PC-3 (cell line): ENCODE measurements at regions not wholly inside any gene's neighbourhood (a gene's known extent, or its start where the extent isn't known, plus 50 kb on each side); places are given as distances from the start of the nearest gene placed in this dataset.

Experiments
- ATAC-seq: fragments of 200-7000 bp; cut with Tn5 transposase; 2 replicates; pipeline ENCODE4 v1.9.1; 2020; ENCODE audit warnings: mild to moderate bottlenecking, moderate library complexity
- BruUV-seq: library from RNA; stranded (reverse); fragments of 400-500 nt; replicated peaks from 2 replicates; lab custom pipeline; 2021; lab: Mats Ljungman, UMichigan
- CTCF ChIA-PET: fragments of 300-600 bp; sonication (Branson Sonifier 250); formaldehyde crosslinking; loops from one replicate; lab custom pipeline; 2022; ENCODE audit warnings: antibody characterized with exemption; lab: Charles Lee
- POLR2A ChIA-PET: fragments of 300-600 bp; sonication (Branson Sonifier 250); formaldehyde crosslinking; loops from one replicate; lab custom pipeline; 2022; ENCODE audit warnings: antibody characterized with exemption; ENCODE audit not compliant: unreplicated experiment; lab: Charles Lee
- DNase-seq: peaks from one replicate; pipeline ENCODE4 v3.0.0-alpha.2; 2015
- H2AFZ ChIP-seq: fragments of 300-600 bp; sonication (generic); 2 replicates; pipeline ENCODE4 v1.6.0; 2016; ENCODE audit warnings: antibody characterized with exemption, low read length
- H3F3A ChIP-seq: fragments of 300-600 bp; sonication (generic); one replicate; pipeline ENCODE4 v1.6.0; 2017; ENCODE audit warnings: antibody characterized with exemption, low read length, control low read depth, mild to moderate bottlenecking; ENCODE audit not compliant: unreplicated experiment
- H3K27ac ChIP-seq: fragments of 300-600 bp; sonication (generic); 2 replicates; pipeline ENCODE4 v1.5.1; 2016; ENCODE audit warnings: mild to moderate bottlenecking, low read length
- H3K27me3 ChIP-seq: fragments of 300-600 bp; sonication (generic); 2 replicates; pipeline ENCODE4 v1.6.1; 2016; ENCODE audit warnings: low read length, mixed read lengths
- H3K36me3 ChIP-seq: fragments of 300-600 bp; sonication (generic); 2 replicates; pipeline ENCODE4 v1.6.1; 2016; ENCODE audit warnings: low read depth, mixed run types, low read length, mixed read lengths
- H3K4me1 ChIP-seq: fragments of 300-600 bp; sonication (generic); 2 replicates; pipeline ENCODE4 v1.5.1; 2016; ENCODE audit warnings: low read length; ENCODE audit not compliant: insufficient read depth
- H3K4me2 ChIP-seq: fragments of 300-600 bp; sonication (generic); 2 replicates; pipeline ENCODE4 v1.6.0; 2016; ENCODE audit warnings: low read length
- H3K4me3 ChIP-seq: fragments of 300-600 bp; sonication (generic); 2 replicates; pipeline ENCODE4 v1.5.1; 2016; ENCODE audit warnings: mild to moderate bottlenecking, low read length, mixed read lengths
- H3K79me2 ChIP-seq: fragments of 300-600 bp; sonication (generic); 2 replicates; pipeline ENCODE4 v1.6.1; 2017; ENCODE audit warnings: low read length, mixed read lengths
- H3K9ac ChIP-seq: fragments of 300-600 bp; sonication (generic); 2 replicates; pipeline ENCODE4 v1.6.0; 2016; ENCODE audit warnings: mild to moderate bottlenecking, low read length
- H3K9me2 ChIP-seq: fragments of 300-600 bp; sonication (generic); replicated peaks from 2 replicates; pipeline ENCODE4 v1.6.1; 2016; ENCODE audit warnings: mixed run types, low read length, mixed read lengths
- H3K9me3 ChIP-seq: fragments of 300-600 bp; sonication (generic); 2 replicates; pipeline ENCODE4 v1.6.1; 2016; ENCODE audit warnings: low read length, mixed read lengths
- H4K20me1 ChIP-seq: fragments of 300-600 bp; sonication (generic); 2 replicates; pipeline ENCODE4 v1.6.1; 2016; ENCODE audit warnings: low read length, mixed read lengths
- EZH2 ChIP-seq: fragments of 300-600 bp; sonication (generic); IDR thresholded peaks from one replicate; pipeline ENCODE4 v1.6.1; 2017; ENCODE audit warnings: antibody characterized with exemption, mild to moderate bottlenecking, low read length; ENCODE audit not compliant: unreplicated experiment
- EZH2phosphoT487 ChIP-seq: fragments of 300-600 bp; sonication (generic); IDR thresholded peaks from 2 replicates; pipeline ENCODE4 v1.6.1; 2018; ENCODE audit warnings: mild to moderate bottlenecking, antibody characterized with exemption, low read length, borderline replicate concordance
- intact Hi-C: fragments of 100-400 bp; cut with micrococcal nuclease; formaldehyde crosslinking; loops from 2 replicates; pipeline ENCODE4 v1.9.0; 2023
- TF ChIP-seq, protein P1 (sequence below): fragments of 300-600 bp; sonication (generic); conservative IDR thresholded peaks from 2 replicates; pipeline ENCODE4 v1.5.1; 2017; ENCODE audit warnings: antibody characterized with exemption, low read depth, mild to moderate bottlenecking, low read length

GRCh38 chr11:116542406-116542805, 230.4 kb downstream of the BUD13 start:
- intact Hi-C loops, result no loop called here
- BruUV-seq, result no TSS peak
- Histone ChIP-seq H3F3A (no peaks in the 10 kb centered on the region), H4K20me1 (no peaks in the 10 kb centered on the region), H3K4me3 (no peak overlapping the region), H3K79me2 (no peaks in the 10 kb centered on the region), H3K27me3 (peaks cover 61% of the 10 kb centered on the region), H3K4me2 (no peak overlapping the region), H3K9me3 (no peaks in the 10 kb centered on the region), H3K9me2 (no peaks in the 10 kb centered on the region), H3K36me3 (no peaks in the 10 kb centered on the region), H3K9ac (no peak overlapping the region), H3K4me1 (no peaks in the 10 kb centered on the region), H2AFZ (no peak overlapping the region), H3K27ac (no peak overlapping the region)
- TF ChIP-seq, protein P1, sequence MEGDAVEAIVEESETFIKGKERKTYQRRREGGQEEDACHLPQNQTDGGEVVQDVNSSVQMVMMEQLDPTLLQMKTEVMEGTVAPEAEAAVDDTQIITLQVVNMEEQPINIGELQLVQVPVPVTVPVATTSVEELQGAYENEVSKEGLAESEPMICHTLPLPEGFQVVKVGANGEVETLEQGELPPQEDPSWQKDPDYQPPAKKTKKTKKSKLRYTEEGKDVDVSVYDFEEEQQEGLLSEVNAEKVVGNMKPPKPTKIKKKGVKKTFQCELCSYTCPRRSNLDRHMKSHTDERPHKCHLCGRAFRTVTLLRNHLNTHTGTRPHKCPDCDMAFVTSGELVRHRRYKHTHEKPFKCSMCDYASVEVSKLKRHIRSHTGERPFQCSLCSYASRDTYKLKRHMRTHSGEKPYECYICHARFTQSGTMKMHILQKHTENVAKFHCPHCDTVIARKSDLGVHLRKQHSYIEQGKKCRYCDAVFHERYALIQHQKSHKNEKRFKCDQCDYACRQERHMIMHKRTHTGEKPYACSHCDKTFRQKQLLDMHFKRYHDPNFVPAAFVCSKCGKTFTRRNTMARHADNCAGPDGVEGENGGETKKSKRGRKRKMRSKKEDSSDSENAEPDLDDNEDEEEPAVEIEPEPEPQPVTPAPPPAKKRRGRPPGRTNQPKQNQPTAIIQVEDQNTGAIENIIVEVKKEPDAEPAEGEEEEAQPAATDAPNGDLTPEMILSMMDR, result no peak
- TF ChIP-seq EZH2, result no peak
- TF ChIP-seq EZH2phosphoT487, result no peak
- ChIA-PET CTCF (no interaction called here), POLR2A (no interaction called here)
- DNase-seq (no peak), ATAC-seq (no peak)

GRCh38 chr11:116541460-116541859, 231.3 kb downstream of the BUD13 start:
- Histone ChIP-seq H3K9ac (no peak overlapping the region), H3K4me3 (no peak overlapping the region), H3K27me3 (peaks cover 66% of the 10 kb centered on the region), H2AFZ (no peak overlapping the region), H3K79me2 (no peaks in the 10 kb centered on the region), H3K27ac (no peak overlapping the region), H4K20me1 (no peaks in the 10 kb centered on the region), H3K9me3 (no peaks in the 10 kb centered on the region), H3K4me2 (no peak overlapping the region), H3K36me3 (no peaks in the 10 kb centered on the region), H3K9me2 (no peaks in the 10 kb centered on the region), H3F3A (no peaks in the 10 kb centered on the region), H3K4me1 (no peaks in the 10 kb centered on the region)
- BruUV-seq, result no TSS peak
- ATAC-seq (no peak), DNase-seq (no peak)
- TF ChIP-seq, protein P1, result no peak
- TF ChIP-seq EZH2phosphoT487 (no peak), EZH2 (no peak)
- ChIA-PET POLR2A (no interaction called here), CTCF (no interaction called here)
- intact Hi-C loops, result no loop called here

DNA sequence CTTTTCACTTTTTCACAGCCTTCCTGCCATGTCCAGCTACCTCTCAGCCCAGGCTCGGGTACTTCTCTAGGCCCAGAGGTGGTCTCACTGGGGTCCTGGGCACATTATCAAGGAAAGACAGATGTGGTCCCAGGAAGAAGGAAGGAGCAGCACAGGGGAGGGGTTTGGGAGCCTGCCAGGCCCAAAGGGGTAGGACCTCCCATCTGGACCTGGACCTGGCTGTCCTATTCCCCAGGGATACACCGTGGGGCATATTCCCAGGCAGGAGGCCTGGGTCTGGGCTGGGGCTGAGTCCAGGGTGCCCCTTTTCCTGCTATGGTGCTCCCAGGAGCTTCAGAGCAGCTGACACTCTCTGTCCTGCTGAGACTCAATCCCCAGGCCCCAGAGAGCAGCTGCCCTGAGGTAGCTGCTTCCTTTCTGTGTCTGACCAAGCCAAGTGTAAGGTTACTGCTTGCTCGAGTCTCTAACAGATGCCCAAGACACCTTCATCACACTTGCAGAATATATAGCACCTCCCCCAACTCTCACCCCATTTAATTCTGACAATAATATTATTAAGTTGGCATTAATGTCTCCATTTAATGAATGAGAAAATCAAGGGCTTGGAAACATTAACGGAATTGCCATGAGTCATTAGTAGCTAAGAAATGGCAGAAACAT, 232.0 kb downstream of the BUD13 start:
- no peak for DNase-seq
- BruUV-seq, result no TSS peak

More for the DNA sequence above, 232.0 kb downstream of the BUD13 start:
- Histone ChIP-seq H2AFZ (no peak overlapping the region), H3K4me3 (no peak overlapping the region), H3K9me3 (no peaks in the 10 kb centered on the region), H3K4me1 (no peaks in the 10 kb centered on the region), H3K27me3 (peaks cover 66% of the 10 kb centered on the region), H3K36me3 (no peaks in the 10 kb centered on the region), H3F3A (no peaks in the 10 kb centered on the region), H4K20me1 (no peaks in the 10 kb centered on the region), H3K27ac (no peak overlapping the region), H3K9ac (no peak overlapping the region), H3K9me2 (no peaks in the 10 kb centered on the region), H3K4me2 (no peak overlapping the region), H3K79me2 (no peaks in the 10 kb centered on the region)
- no peak for ATAC-seq
- intact Hi-C loops, result no loop called here
- TF ChIP-seq, protein P1, result no peak
- TF ChIP-seq EZH2, result no peak
- no peak for TF ChIP-seq EZH2phosphoT487
- ChIA-PET POLR2A (no interaction called here), CTCF (no interaction called here)
